Head of caudate nucleus (tissue), 42 donors: ENCODE measurements at regions not wholly inside any gene's neighbourhood (a gene's known extent, or its start where the extent isn't known, plus 50 kb on each side); places are given as distances from the start of the nearest gene placed in this dataset.
"Not testable (repeated sequence)": the region's sequence is repeated elsewhere in the genome, so short reads cannot be mapped to it uniquely, and the experiment has no call there.

ENCODE experiments used
- DNase-seq, 42 donors: peaks; one replicate each; pipeline versions ENCODE4 v3.0.0 to v3.0.0-alpha.2; 2020 to 2021; ENCODE audit warnings: mixed read lengths in 7 of 42
- intact Hi-C: fragments of 100-400 bp; cut with DNase I; formaldehyde crosslinking; loops from one replicate; pipeline ENCODE4 v1.15.0; 2022

GRCh38 chr11:126130781-126131180 lies 68.1 kb upstream of the CDON start:
- DNase-seq, intact Hi-C loops: not testable (repeated sequence)

- intact Hi-C loops: no loop called here
- DNase-seq: no peak
Observed at GRCh38 chr11:126129727-126130671, 67.3 kb upstream of the CDON start.

- intact Hi-C loops: no loop called here
- DNase-seq: no peak
Observed at GRCh38 chr11:126127898-126128297, 65.2 kb upstream of the CDON start.

- intact Hi-C loops: no loop called here
- DNase-seq: no peak
Observed at GRCh38 chr11:126127284-126127845, 64.7 kb upstream of the CDON start.

- no peak for DNase-seq
- intact Hi-C loops: no loop called here
Observed at GRCh38 chr11:126124231-126124661, 61.6 kb upstream of the CDON start.

- DNase-seq: no peak
- intact Hi-C loops: no loop called here
Observed at GRCh38 chr11:126123686-126124085, 61.0 kb upstream of the CDON start.

- intact Hi-C loops: no loop called here
- no peak for DNase-seq
Observed at GRCh38 chr11:126122863-126123262, 60.2 kb upstream of the CDON start.

GRCh38 chr11:126121296-126121695 lies 58.6 kb upstream of the CDON start:
- intact Hi-C loops: no loop called here
- DNase-seq: no peak

GRCh38 chr11:126118806-126119205 lies 56.1 kb upstream of the CDON start:
- intact Hi-C loops: no loop called here
- peak in 12 of 42 donors; percentile 11 to 56 (median 26) for DNase-seq

- intact Hi-C loops: no loop called here
- peak in 15 of 42 donors; percentile 11 to 58 (median 25) for DNase-seq
Observed at GRCh38 chr11:126115816-126116331, 53.2 kb upstream of the CDON start.

- DNase-seq: peak in 4 of 42 donors; percentile 19 to 29 (median 24)
- intact Hi-C loops: no loop called here
Observed at GRCh38 chr11:126115127-126115495, 52.4 kb upstream of the CDON start.

- DNase-seq: no peak
- intact Hi-C loops: no loop called here
Observed at GRCh38 chr11:126114486-126115126, 51.9 kb upstream of the CDON start.

- intact Hi-C loops: no loop called here
- no peak for DNase-seq
Observed at GRCh38 chr11:126113963-126114362, 51.3 kb upstream of the CDON start.

- DNase-seq: peak in 6 of 42 donors; percentile 10 to 55 (median 28)
- intact Hi-C loops: no loop called here
Observed at GRCh38 chr11:126113515-126113957, 50.9 kb upstream of the CDON start.

GRCh38 chr11:126113012-126113411 lies 50.3 kb upstream of the CDON start:
- DNase-seq: no peak
- intact Hi-C loops: no loop called here

- no peak for DNase-seq
- intact Hi-C loops: no loop called here
Observed at GRCh38 chr11:126112547-126112946, 49.9 kb upstream of the CDON start.
